ENCODE measurements at regions not wholly inside any gene's neighbourhood (a gene's known extent, or its start where the extent isn't known, plus 50 kb on each side); places are given as distances from the start of the nearest gene placed in this dataset.
"Not testable (repeated sequence)": the region's sequence is repeated elsewhere in the genome, so short reads cannot be mapped to it uniquely, and the experiment has no call there.

GRCh38 chrX:128676651-128677050, 624.4 kb upstream of the ACTRT1 start:
- in situ Hi-C loops (cut with MboI; ENCODE audit: low sequenced_read_pairs, unreplicated experiment), result no loop called here
- no peak for TF ChIP-seq CTCF (IDR thresholded peaks at IDR 0.05; ENCODE audit: borderline replicate concordance, control extremely low read depth, extremely low read depth, insufficient read depth, missing control alignments)
- no peak for DNase-seq (ENCODE audit: low spot score)

DNA sequence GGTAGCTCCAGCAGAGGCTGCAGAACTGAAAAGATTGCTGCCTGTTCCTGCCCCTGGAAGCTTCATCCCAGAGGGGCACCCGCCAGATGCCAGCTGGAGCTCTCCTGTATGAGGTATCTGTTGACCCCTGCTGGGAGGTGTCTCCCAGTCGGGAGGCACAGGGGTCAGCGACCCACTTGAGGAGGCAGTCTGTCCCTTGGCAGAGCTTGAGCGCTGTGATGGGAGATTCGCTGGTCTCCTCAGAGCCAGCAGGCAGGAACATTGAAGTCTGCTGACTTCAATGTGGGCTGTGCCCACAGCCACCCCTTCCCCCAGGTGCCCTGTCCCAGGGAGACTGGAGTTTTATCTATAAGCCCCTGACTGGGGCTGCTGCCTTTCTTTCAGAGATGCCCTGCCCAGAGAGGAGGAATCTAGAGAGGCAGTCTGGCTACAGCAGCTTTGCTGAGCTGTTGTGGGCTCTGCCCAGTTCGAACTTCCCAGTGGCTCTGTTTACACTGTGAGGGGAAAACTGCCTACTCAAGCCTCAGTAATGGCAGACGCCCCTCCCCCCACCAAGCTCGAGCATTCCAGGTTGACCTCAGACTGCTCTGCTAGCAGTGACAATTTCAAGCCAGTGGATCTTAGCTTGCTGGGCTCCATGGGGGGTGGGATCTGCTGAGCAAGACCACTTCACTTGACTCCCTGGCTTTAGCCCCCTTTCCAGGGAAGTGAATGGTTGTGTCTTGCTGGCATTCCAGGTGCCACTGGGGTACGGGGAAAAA, 622.3 kb upstream of the ACTRT1 start:
- DNase-seq (ENCODE audit: low spot score); in situ Hi-C loops (cut with MboI; ENCODE audit: low sequenced_read_pairs, unreplicated experiment): not testable (repeated sequence)

GRCh38 chrX:128664211-128664610, 612.0 kb upstream of the ACTRT1 start:
- DNase-seq (ENCODE audit: low spot score), result no peak
- in situ Hi-C loops (cut with MboI; ENCODE audit: low sequenced_read_pairs, unreplicated experiment), result no loop called here
- TF ChIP-seq CTCF (IDR thresholded peaks at IDR 0.05; ENCODE audit: borderline replicate concordance, control extremely low read depth, extremely low read depth, insufficient read depth, missing control alignments), result no peak

- in situ Hi-C loops (cut with MboI; ENCODE audit: low sequenced_read_pairs, unreplicated experiment), result no loop called here
- no peak for DNase-seq (ENCODE audit: low spot score)
- no peak for TF ChIP-seq CTCF (IDR thresholded peaks at IDR 0.05; ENCODE audit: borderline replicate concordance, control extremely low read depth, extremely low read depth, insufficient read depth, missing control alignments)
Observed at GRCh38 chrX:128653524-128654060, 601.4 kb upstream of the ACTRT1 start.

- in situ Hi-C loops (cut with MboI; ENCODE audit: low sequenced_read_pairs, unreplicated experiment), result no loop called here
- no peak for TF ChIP-seq CTCF (IDR thresholded peaks at IDR 0.05; ENCODE audit: borderline replicate concordance, control extremely low read depth, extremely low read depth, insufficient read depth, missing control alignments)
- DNase-seq (ENCODE audit: low spot score), result no peak
Observed at GRCh38 chrX:128650326-128650725, 598.1 kb upstream of the ACTRT1 start.

DNA sequence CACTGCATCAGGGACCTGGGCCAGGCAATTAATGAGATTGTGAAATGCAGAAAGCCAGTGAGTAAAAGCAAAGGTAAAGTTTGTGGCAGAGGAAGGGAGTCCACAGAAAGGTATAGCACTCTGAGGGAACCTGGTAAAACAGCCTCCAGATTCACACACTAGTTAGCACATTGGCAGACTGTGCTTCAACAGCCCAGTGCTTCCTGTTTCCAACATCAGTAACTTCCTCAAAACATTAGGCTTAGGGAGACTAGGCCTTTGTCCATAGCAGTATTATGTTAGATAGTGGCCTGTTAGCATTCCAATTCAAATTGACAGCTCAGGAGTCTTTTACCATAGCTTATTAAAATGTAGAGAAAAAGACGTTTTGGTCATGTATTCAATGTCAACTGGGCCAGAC, 582.6 kb upstream of the ACTRT1 start:
- no peak for TF ChIP-seq CTCF (IDR thresholded peaks at IDR 0.05; ENCODE audit: borderline replicate concordance, control extremely low read depth, extremely low read depth, insufficient read depth, missing control alignments)
- in situ Hi-C loops (cut with MboI; ENCODE audit: low sequenced_read_pairs, unreplicated experiment), result no loop called here
- DNase-seq (ENCODE audit: low spot score), result no peak

DNA sequence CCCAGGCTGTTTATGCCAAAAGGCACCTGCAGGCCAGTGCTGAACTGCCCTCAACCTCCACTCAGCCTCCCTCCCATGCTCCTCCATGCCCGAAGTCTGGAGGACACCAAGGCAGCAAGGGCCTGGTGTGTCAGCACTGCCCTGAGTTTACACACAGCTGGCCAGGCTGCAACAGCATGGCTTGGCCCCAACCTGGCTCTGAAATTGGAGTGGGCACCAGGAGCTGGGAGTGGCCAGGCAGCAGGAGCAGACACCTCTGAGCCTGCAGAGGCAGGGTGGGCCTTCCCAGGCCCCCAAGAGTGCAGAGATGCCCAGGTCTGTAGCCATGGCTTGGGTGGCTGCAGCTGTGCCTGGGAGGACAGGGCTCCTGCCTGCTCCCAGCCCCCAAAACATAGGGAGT, 571.2 kb upstream of the ACTRT1 start:
- DNase-seq (ENCODE audit: low spot score), result no peak
- in situ Hi-C loops (cut with MboI; ENCODE audit: low sequenced_read_pairs, unreplicated experiment), result no loop called here
- no peak for TF ChIP-seq CTCF (IDR thresholded peaks at IDR 0.05; ENCODE audit: borderline replicate concordance, control extremely low read depth, extremely low read depth, insufficient read depth, missing control alignments)

Data from GM13976 (cell line).